ENCODE measurements at regions not wholly inside any gene's neighbourhood (a gene's known extent, or its start where the extent isn't known, plus 50 kb on each side); places are given as distances from the start of the nearest gene placed in this dataset.

DNA sequence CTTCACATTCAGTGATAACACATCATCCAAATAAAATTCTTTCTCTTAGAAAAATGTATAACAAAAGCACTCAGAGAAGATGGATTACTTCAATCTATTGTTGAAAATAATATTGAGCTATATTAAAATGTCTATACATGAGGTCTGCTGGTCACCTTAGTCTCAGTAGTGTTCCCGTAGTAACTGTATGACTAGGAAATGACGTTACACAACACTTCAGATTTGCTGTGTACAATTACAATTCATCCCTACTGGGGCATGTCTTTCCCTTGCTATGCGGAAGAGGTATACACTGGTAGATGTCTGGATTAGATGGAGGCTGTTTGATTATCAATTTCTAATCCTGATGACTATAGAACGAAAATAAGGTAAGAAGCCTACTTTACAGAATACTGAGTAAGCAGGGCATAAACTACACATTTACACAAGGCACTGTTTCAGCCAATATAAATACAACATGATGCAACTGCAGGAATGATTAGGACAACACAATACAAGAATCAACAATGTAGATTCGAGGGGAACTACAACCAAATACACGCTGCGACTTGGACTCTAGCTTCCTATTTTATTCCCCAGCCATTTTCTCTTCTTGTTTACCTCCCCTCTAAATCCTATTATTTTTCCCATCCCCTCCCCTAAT is 982.5 kb upstream of the CDH8 start:
- TF ChIP-seq FOXM1 (IDR thresholded peaks at IDR 0.05; ENCODE audit: borderline replicate concordance, low read depth): no peak
- TF ChIP-seq YY1 (IDR thresholded peaks at IDR 0.05; ENCODE audit: low read depth): no peak
- TF ChIP-seq RAD21 (IDR thresholded peaks at IDR 0.05; ENCODE audit: low read depth): no peak
- TF ChIP-seq CEBPB (IDR thresholded peaks at IDR 0.05): no peak
- TF ChIP-seq, protein P1, sequence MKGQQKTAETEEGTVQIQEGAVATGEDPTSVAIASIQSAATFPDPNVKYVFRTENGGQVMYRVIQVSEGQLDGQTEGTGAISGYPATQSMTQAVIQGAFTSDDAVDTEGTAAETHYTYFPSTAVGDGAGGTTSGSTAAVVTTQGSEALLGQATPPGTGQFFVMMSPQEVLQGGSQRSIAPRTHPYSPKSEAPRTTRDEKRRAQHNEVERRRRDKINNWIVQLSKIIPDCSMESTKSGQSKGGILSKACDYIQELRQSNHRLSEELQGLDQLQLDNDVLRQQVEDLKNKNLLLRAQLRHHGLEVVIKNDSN (IDR thresholded peaks at IDR 0.05): no peak
- TF ChIP-seq, protein P2, sequence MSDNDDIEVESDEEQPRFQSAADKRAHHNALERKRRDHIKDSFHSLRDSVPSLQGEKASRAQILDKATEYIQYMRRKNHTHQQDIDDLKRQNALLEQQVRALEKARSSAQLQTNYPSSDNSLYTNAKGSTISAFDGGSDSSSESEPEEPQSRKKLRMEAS (IDR thresholded peaks at IDR 0.05): no peak
- no peak for TF ChIP-seq TAF1 (IDR thresholded peaks at IDR 0.05; ENCODE audit: low read depth)
- no peak for TF ChIP-seq TEAD4 (IDR thresholded peaks at IDR 0.05)
